Adrenal gland (tissue), 9 donors: ENCODE measurements at regions not wholly inside any gene's neighbourhood (a gene's known extent, or its start where the extent isn't known, plus 50 kb on each side); places are given as distances from the start of the nearest gene placed in this dataset.

Experiments
- DNase-seq, 7 donors: peaks; one replicate each; pipeline ENCODE4 v3.0.0-alpha.2; 2019 to 2020
- H3K27ac ChIP-seq, 5 donors: fragments of 200-600 bp; sonication (generic) in 4 of 5; 1 replicate in 3 of 5; 2 replicates in 2 of 5; pipeline versions ENCODE4 v1.5.1 to v1.8.0; 2016 to 2020; ENCODE audit warnings: mild to moderate bottlenecking in 1 of 5
- H3K27me3 ChIP-seq: fragments of 200-600 bp; 2 replicates; pipeline ENCODE4 v1.8.0; 2021
- H3K36me3 ChIP-seq, 2 donors: fragments of 200-600 bp; replicated peaks in 1 of 2; 1 replicate in 1 of 2; 2 replicates in 1 of 2; pipeline versions ENCODE4 v1.5.1 to v1.8.0; 2018 to 2022
- H3K4me1 ChIP-seq, 2 donors: fragments of 200-600 bp; replicated peaks in 1 of 2; 1 replicate in 1 of 2; 2 replicates in 1 of 2; pipeline versions ENCODE4 v1.5.1 to v1.8.0; 2018 to 2021
- H3K4me3 ChIP-seq, 4 donors: fragments of 200-600 bp; sonication (generic) in 3 of 4; one replicate each; pipeline ENCODE4 v1.5.1; 2016 to 2018
- H3K9me3 ChIP-seq, 3 donors: fragments of 200-600 bp; sonication (generic) in 1 of 3; replicated peaks in 1 of 3; 1 replicate in 2 of 3; 2 replicates in 1 of 3; pipeline versions ENCODE4 v1.5.1 to v1.8.0; 2016 to 2021
- CTCF ChIP-seq, 6 experiments: fragments of 450-650 bp in 4 of 6; fragments of 200-600 bp in 2 of 6; sonication (generic) in 1 of 6; IDR thresholded peaks; 1 replicate in 5 of 6; 2 replicates in 1 of 6; pipeline versions ENCODE4 v1.5.1 to v1.8.0; 2016 to 2021; ENCODE audit warnings: antibody characterized with exemption in 6 of 6, mild to moderate bottlenecking in 2 of 6, moderate library complexity in 1 of 6
- POLR2A ChIP-seq, 2 donors: fragments of 450-650 bp; IDR thresholded peaks; one replicate each; pipeline ENCODE4 v1.6.1; 2017; ENCODE audit warnings: antibody characterized with exemption in 2 of 2, mild to moderate bottlenecking in 2 of 2, moderate library complexity in 1 of 2
- WGBS, 4 donors: extraction: QIAGEN DNeasy Blood & Tissue Kit in 2 of 4; methylation state at CpG; one replicate each; pipeline versions ENCODE4 v1.1.5 to v1.1.7; 2013 to 2017; 5-methylcytosine and 5-hydroxymethylcytosine counted together
- intact Hi-C, 2 donors: fragments of 100-400 bp; cut with DNase I; formaldehyde crosslinking; loops; one replicate each; pipeline versions ENCODE4 v1.14.1 to v1.15.0; 2022 to 2023
- donor health status: healthy with polysubstance abuse.
- donor health status: Bipolar disorder and iron deficiency.
- donor health status: DM: yes; HTN: yes; CAD: no.
- donor health status: DM: no; HTN: no; CAD: no.
- donor health status: DM: no; HTN: no; CAD: no.

- intact Hi-C loops = no loop called here
- WGBS, 4 donors = 84 to 90% (median 88%) methylated on average over 5 of the region's 5 CpGs
- Histone ChIP-seq H3K36me3 (no peaks in the 10 kb centered on the region), H3K4me3 (no peak overlapping the region), H3K27me3 (no peaks in the 10 kb centered on the region), H3K27ac (no peak overlapping the region), H3K9me3 (no peaks in the 10 kb centered on the region), H3K4me1 (no peaks in the 10 kb centered on the region)
- no peak for DNase-seq
- TF ChIP-seq POLR2A (IDR thresholded peaks at IDR 0.05) (no peak), CTCF (IDR thresholded peaks at IDR 0.05) (no peak)
Observed at GRCh38 chr20:41892031-41892430, 273.9 kb upstream of the CHD6 start.

- Histone ChIP-seq H3K27ac (no peak overlapping the region), H3K4me1 (no peaks in the 10 kb centered on the region), H3K4me3 (no peak overlapping the region), H3K36me3 (no peaks in the 10 kb centered on the region), H3K27me3 (no peaks in the 10 kb centered on the region), H3K9me3 (no peaks in the 10 kb centered on the region)
- no peak for DNase-seq
- 57 to 67% (median 61%) methylated on average over 4 of the region's 4 CpGs for WGBS, 4 donors
- intact Hi-C loops = no loop called here
- TF ChIP-seq POLR2A (IDR thresholded peaks at IDR 0.05) = no peak
- no peak for TF ChIP-seq CTCF (IDR thresholded peaks at IDR 0.05)
Observed at GRCh38 chr20:41889844-41890224, 271.7 kb upstream of the CHD6 start.

DNA sequence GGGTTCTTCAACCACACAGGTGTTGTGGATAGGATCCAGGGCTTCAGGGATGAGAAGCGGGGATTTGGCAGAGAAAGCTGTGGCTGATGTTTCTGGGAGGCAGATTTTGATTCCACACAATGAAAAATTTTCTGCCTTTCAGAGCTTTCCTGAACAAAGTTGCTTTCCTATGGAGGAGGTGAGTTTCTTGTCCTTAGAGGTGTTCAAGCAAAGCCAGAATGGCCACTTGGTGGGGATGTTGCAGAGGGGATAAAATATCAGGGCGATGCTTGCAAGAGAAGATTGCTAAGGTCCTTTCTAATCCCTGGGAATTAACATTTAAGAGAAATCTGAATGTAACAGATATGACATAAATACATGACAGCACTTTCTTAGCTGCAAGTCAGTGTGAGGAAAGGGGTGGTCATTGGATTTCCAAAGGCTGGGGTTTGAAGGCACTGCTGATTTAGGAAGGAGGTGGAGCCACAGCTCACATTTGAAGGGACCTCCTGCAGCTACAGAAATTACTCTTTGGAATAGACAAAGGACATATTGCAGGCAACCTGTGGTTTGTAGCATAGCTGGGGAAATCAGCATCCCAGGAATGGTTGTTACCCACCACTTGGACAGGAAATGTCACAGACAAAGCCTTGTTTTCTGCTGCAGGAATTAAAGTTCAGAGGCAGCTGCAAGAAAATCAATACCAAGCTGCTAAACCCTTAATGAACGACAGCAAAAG is 271.1 kb upstream of the CHD6 start:
- Histone ChIP-seq H3K4me3 (no peak overlapping the region), H3K27ac (no peak overlapping the region), H3K4me1 (no peaks in the 10 kb centered on the region), H3K9me3 (no peaks in the 10 kb centered on the region), H3K27me3 (peaks cover 3% of the 10 kb centered on the region), H3K36me3 (no peaks in the 10 kb centered on the region)
- WGBS, 4 donors = 65 to 76% (median 73%) methylated on average over 3 of the region's 3 CpGs
- peak in 1 of 7 donors; percentile 61 for DNase-seq
- TF ChIP-seq CTCF (IDR thresholded peaks at IDR 0.05) = peak in 2 of 6 experiments; percentile 21 to 24
- no peak for TF ChIP-seq POLR2A (IDR thresholded peaks at IDR 0.05)
- intact Hi-C loops = no loop called here

GRCh38 chr20:41888434-41888833 is 270.3 kb upstream of the CHD6 start:
- peaks cover 3% of the 10 kb centered on the region for H3K27me3 ChIP-seq
- TF ChIP-seq POLR2A (IDR thresholded peaks at IDR 0.05) = no peak

GRCh38 chr20:41887500-41887899 is 269.3 kb upstream of the CHD6 start:
- H3K36me3 ChIP-seq = no peaks in the 10 kb centered on the region
- TF ChIP-seq POLR2A (IDR thresholded peaks at IDR 0.05) (no peak), CTCF (IDR thresholded peaks at IDR 0.05) (no peak)
- 72 to 80% (median 77%) methylated on average over 8 of the region's 8 CpGs for WGBS, 4 donors
- no peak overlapping the region for H3K27ac ChIP-seq
- H3K4me3 ChIP-seq = no peak overlapping the region
- no peaks in the 10 kb centered on the region for H3K4me1 ChIP-seq
- DNase-seq = no peak
- peaks cover 3% of the 10 kb centered on the region for H3K27me3 ChIP-seq
- H3K9me3 ChIP-seq = no peaks in the 10 kb centered on the region
- intact Hi-C loops = no loop called here

More at GRCh38 chr20:41888434-41888833, 270.3 kb upstream of the CHD6 start:
- 78 to 89% (median 86%) methylated on average over 7 to 8 of the region's 8 CpGs for WGBS, 4 donors
- no peak for DNase-seq
- no peaks in the 10 kb centered on the region for H3K4me1 ChIP-seq
- no peaks in the 10 kb centered on the region for H3K36me3 ChIP-seq
- intact Hi-C loops = no loop called here
- H3K4me3 ChIP-seq = no peak overlapping the region
- H3K27ac ChIP-seq = no peak overlapping the region
- no peaks in the 10 kb centered on the region for H3K9me3 ChIP-seq
